SU-DHL-6 (cell line): ENCODE measurements at regions not wholly inside any gene's neighbourhood (a gene's known extent, or its start where the extent isn't known, plus 50 kb on each side); places are given as distances from the start of the nearest gene placed in this dataset.
"Not testable (repeated sequence)": the region's sequence is repeated elsewhere in the genome, so short reads cannot be mapped to it uniquely, and the experiment has no call there.

Experiments
- H2AFZ ChIP-seq: fragments of 200-600 bp; sonication (generic); 2 replicates; pipeline ENCODE4 v1.6.1; 2014; ENCODE audit warnings: low read depth, mild to moderate bottlenecking, moderate library complexity, mixed read lengths, antibody characterized with exemption, low read length; ENCODE audit not compliant: severe bottlenecking
- H3F3A ChIP-seq: fragments of 200-600 bp; shearing (Covaris generic); 2 replicates; pipeline ENCODE4 v1.6.0; 2016; ENCODE audit warnings: antibody characterized with exemption, mild to moderate bottlenecking; ENCODE audit not compliant: insufficient read depth
- H3K27ac ChIP-seq: fragments of 200-600 bp; sonication (generic); 2 replicates; pipeline ENCODE4 v1.5.1; 2016; ENCODE audit warnings: low read depth, mild to moderate bottlenecking, low read length, moderate library complexity, mixed read lengths
- H3K27me3 ChIP-seq: fragments of 200-600 bp; sonication (generic), shearing (Covaris generic); 2 replicates; pipeline ENCODE4 v1.6.0; 2014; ENCODE audit warnings: mild to moderate bottlenecking, low read length
- H3K36me3 ChIP-seq: fragments of 200-600 bp; sonication (generic); 2 replicates; pipeline ENCODE4 v1.6.1; 2014; ENCODE audit warnings: mild to moderate bottlenecking, low read length, mixed read lengths
- H3K4me2 ChIP-seq: fragments of 300-600, 200-600 bp; shearing (Covaris generic), sonication (generic); 2 replicates; pipeline ENCODE4 v1.6.0; 2014; ENCODE audit warnings: low read length, low read depth, mild to moderate bottlenecking; ENCODE audit not compliant: poor library complexity, severe bottlenecking
- H3K4me3 ChIP-seq: fragments of 200-600 bp; sonication (generic); 2 replicates; pipeline ENCODE4 v1.5.1; 2014; ENCODE audit warnings: antibody characterized with exemption, low read length, mild to moderate bottlenecking, mixed read lengths; ENCODE audit not compliant: insufficient read depth, poor library complexity, severe bottlenecking
- H3K79me2 ChIP-seq: fragments of 200-600 bp; sonication (generic); 2 replicates; pipeline ENCODE4 v1.6.1; 2014; ENCODE audit warnings: mild to moderate bottlenecking, low read length, moderate library complexity; ENCODE audit not compliant: insufficient read depth
- H3K9ac ChIP-seq: fragments of 200-600 bp; sonication (generic); 2 replicates; pipeline ENCODE4 v1.7.0; 2014; ENCODE audit warnings: mild to moderate bottlenecking, low read length
- H3K9me2 ChIP-seq: fragments of 200-600 bp; sonication (generic); replicated peaks from 2 replicates; pipeline ENCODE4 v1.6.1; 2014; ENCODE audit warnings: low read length; ENCODE audit not compliant: insufficient read depth
- H3K9me3 ChIP-seq: fragments of 200-600 bp; sonication (generic); 2 replicates; pipeline ENCODE4 v1.6.1; 2014; ENCODE audit warnings: low read length, mixed read lengths; ENCODE audit not compliant: insufficient read depth
- H4K20me1 ChIP-seq: fragments of 200-600 bp; sonication (generic); 2 replicates; pipeline ENCODE4 v1.6.1; 2014; ENCODE audit warnings: low read depth, mild to moderate bottlenecking, antibody characterized with exemption, low read length, moderate library complexity, mixed read lengths
- EZH2phosphoT487 ChIP-seq: fragments of 200-600 bp; sonication (generic), shearing (Covaris generic); conservative IDR thresholded peaks from 2 replicates; pipeline ENCODE4 v1.6.1; 2018; ENCODE audit warnings: mild to moderate bottlenecking, antibody characterized with exemption, low read length, moderate library complexity, mixed read lengths
- TF ChIP-seq, protein P1 (sequence below): fragments of 200-600 bp; sonication (generic); IDR thresholded peaks from one replicate; pipeline ENCODE4 v1.5.1; 2017; ENCODE audit warnings: antibody characterized with exemption, mild to moderate bottlenecking, low read length, moderate library complexity; ENCODE audit not compliant: insufficient read depth, poor library complexity, severe bottlenecking

GRCh38 chr15:60278879-60279278, 118.9 kb downstream of the ANXA2 start:
- Histone ChIP-seq H2AFZ (no peak overlapping the region), H3K9me2 (no peaks in the 10 kb centered on the region), H3K27ac (no peak overlapping the region), H3K9me3 (0 out of 2 replicates have a peak, but pooled peaks cover 5% of the 10 kb centered on the region), H3F3A (no peaks in the 10 kb centered on the region), H3K27me3 (no peaks in the 10 kb centered on the region; the same call in 1 of the 2 replicates), H3K4me3 (no peak overlapping the region), H3K36me3 (no peaks in the 10 kb centered on the region), H3K9ac (no peak overlapping the region), H3K79me2 (no peaks in the 10 kb centered on the region), H4K20me1 (no peaks in the 10 kb centered on the region), H3K4me2 (no peak overlapping the region)
- no peak for TF ChIP-seq EZH2phosphoT487
- TF ChIP-seq, protein P1, sequence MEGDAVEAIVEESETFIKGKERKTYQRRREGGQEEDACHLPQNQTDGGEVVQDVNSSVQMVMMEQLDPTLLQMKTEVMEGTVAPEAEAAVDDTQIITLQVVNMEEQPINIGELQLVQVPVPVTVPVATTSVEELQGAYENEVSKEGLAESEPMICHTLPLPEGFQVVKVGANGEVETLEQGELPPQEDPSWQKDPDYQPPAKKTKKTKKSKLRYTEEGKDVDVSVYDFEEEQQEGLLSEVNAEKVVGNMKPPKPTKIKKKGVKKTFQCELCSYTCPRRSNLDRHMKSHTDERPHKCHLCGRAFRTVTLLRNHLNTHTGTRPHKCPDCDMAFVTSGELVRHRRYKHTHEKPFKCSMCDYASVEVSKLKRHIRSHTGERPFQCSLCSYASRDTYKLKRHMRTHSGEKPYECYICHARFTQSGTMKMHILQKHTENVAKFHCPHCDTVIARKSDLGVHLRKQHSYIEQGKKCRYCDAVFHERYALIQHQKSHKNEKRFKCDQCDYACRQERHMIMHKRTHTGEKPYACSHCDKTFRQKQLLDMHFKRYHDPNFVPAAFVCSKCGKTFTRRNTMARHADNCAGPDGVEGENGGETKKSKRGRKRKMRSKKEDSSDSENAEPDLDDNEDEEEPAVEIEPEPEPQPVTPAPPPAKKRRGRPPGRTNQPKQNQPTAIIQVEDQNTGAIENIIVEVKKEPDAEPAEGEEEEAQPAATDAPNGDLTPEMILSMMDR, result no peak

- Histone ChIP-seq H3K36me3 (no peaks in the 10 kb centered on the region), H3K27ac (no peak overlapping the region), H2AFZ (no peak overlapping the region), H3K9ac (no peak overlapping the region), H3K27me3 (no peaks in the 10 kb centered on the region), H3K4me3 (no peak overlapping the region), H3K4me2 (no peak overlapping the region), H3K9me2 (no peaks in the 10 kb centered on the region), H3F3A (no peaks in the 10 kb centered on the region), H4K20me1 (no peaks in the 10 kb centered on the region), H3K9me3 (no peaks in the 10 kb centered on the region), H3K79me2 (no peaks in the 10 kb centered on the region)
- TF ChIP-seq, protein P1, result no peak
- no peak for TF ChIP-seq EZH2phosphoT487
Observed at GRCh38 chr15:60280259-60280658, 117.5 kb downstream of the ANXA2 start.

- no peaks in the 10 kb centered on the region for H4K20me1 ChIP-seq
- H3K9me3 ChIP-seq, result no peaks in the 10 kb centered on the region
- no peaks in the 10 kb centered on the region for H3K36me3 ChIP-seq
- H3F3A ChIP-seq, result no peaks in the 10 kb centered on the region
- H3K9ac ChIP-seq, result no peak overlapping the region
- H3K79me2 ChIP-seq, result no peaks in the 10 kb centered on the region
- no peak overlapping the region for H3K4me3 ChIP-seq
- H3K4me2 ChIP-seq, result no peak overlapping the region
- no peak overlapping the region for H3K27ac ChIP-seq
- no peaks in the 10 kb centered on the region for H3K9me2 ChIP-seq
- TF ChIP-seq, protein P1, result no peak
- H2AFZ ChIP-seq, result no peak overlapping the region
- no peaks in the 10 kb centered on the region for H3K27me3 ChIP-seq
Observed at GRCh38 chr15:60283936-60284335, 113.8 kb downstream of the ANXA2 start.

GRCh38 chr15:60295901-60296300, 101.9 kb downstream of the ANXA2 start:
- not testable (repeated sequence) for H3K9me2 ChIP-seq, H3K27ac ChIP-seq, H3K79me2 ChIP-seq, H3K27me3 ChIP-seq, H2AFZ ChIP-seq, H4K20me1 ChIP-seq, H3F3A ChIP-seq, H3K4me3 ChIP-seq, H3K9me3 ChIP-seq, H3K36me3 ChIP-seq, H3K9ac ChIP-seq, H3K4me2 ChIP-seq
